PC-3 (cell line): ENCODE measurements at regions not wholly inside any gene's neighbourhood (a gene's known extent, or its start where the extent isn't known, plus 50 kb on each side); places are given as distances from the start of the nearest gene placed in this dataset.

Experiments
- CTCF ChIP-seq: fragments of 300-600 bp; sonication (generic); conservative IDR thresholded peaks from 2 replicates; pipeline ENCODE4 v1.5.1; 2017; ENCODE audit warnings: antibody characterized with exemption, low read depth, mild to moderate bottlenecking, low read length
- EZH2 ChIP-seq: fragments of 300-600 bp; sonication (generic); IDR thresholded peaks from one replicate; pipeline ENCODE4 v1.6.1; 2017; ENCODE audit warnings: antibody characterized with exemption, mild to moderate bottlenecking, low read length; ENCODE audit not compliant: unreplicated experiment

DNA sequence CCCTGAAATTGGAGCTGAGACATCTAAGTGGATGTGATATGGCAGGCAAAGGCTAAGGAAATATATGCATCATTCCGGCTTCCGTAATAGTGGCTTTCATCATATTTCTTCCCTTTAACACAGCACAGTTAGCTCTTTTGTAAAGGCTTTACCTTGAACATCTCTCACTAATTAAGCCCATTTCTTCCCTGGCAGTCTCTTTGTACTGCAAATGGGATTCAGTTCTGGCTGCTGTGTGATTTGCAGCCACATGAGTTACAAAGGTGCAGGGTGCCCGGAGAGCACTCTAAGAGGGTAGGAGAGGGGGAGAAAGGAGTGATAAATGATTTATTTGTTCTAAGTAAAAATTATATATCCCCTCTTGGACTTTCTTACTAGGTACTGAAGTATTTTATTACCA lies 232.1 kb upstream of the CCDC196 start:
- TF ChIP-seq CTCF (no peak), EZH2 (no peak)
